Natural killer cell (primary cell): ENCODE measurements at regions not wholly inside any gene's neighbourhood (a gene's known extent, or its start where the extent isn't known, plus 50 kb on each side); places are given as distances from the start of the nearest gene placed in this dataset.

Experiments used
- ATAC-seq, 3 donors: fragments of 150-1000 bp in 2 of 3; fragments of 200-7000 bp in 1 of 3; cut with Tn5 transposase; 1 replicate in 1 of 3; 2 replicates in 2 of 3; pipeline ENCODE4 v1.10.0; 2021; ENCODE audit warnings: mild to moderate bottlenecking in 2 of 3, moderate library complexity in 2 of 3
- DNase-seq, 2 donors: peaks; one replicate each; pipeline versions ENCODE4 v3.0.0 to v3.0.0-alpha.2; 2013 to 2021; ENCODE audit warnings: mixed read lengths in 1 of 2
- H3K27ac ChIP-seq: one replicate; pipeline ENCODE4 v1.5.1; 2013; ENCODE audit warnings: mild to moderate bottlenecking, low read length
- H3K27me3 ChIP-seq: one replicate; pipeline ENCODE4 v1.6.1; 2013; ENCODE audit warnings: low read length; ENCODE audit not compliant: control insufficient read depth, insufficient read depth
- H3K36me3 ChIP-seq: one replicate; pipeline ENCODE4 v1.6.1; 2013; ENCODE audit warnings: low read length; ENCODE audit not compliant: control insufficient read depth, insufficient read depth
- H3K4me1 ChIP-seq: one replicate; pipeline ENCODE4 v1.6.1; 2013; ENCODE audit warnings: low read length; ENCODE audit not compliant: control insufficient read depth, insufficient read depth
- H3K4me3 ChIP-seq: one replicate; pipeline ENCODE4 v1.5.1; 2013; ENCODE audit warnings: low read length
- H3K9me3 ChIP-seq: one replicate; pipeline ENCODE4 v1.6.1; 2013; ENCODE audit warnings: low read length; ENCODE audit not compliant: control insufficient read depth, insufficient read depth
- H3K27ac Mint-ChIP-seq, 2 donors: one replicate each; pipeline ENCODE4 v1.8.0; 2022; ENCODE audit warnings: mild to moderate bottlenecking in 2 of 2, mixed read lengths in 2 of 2, moderate library complexity in 1 of 2
- H3K27me3 Mint-ChIP-seq, 2 donors: one replicate each; pipeline ENCODE4 v1.8.0; 2022; ENCODE audit warnings: low read depth in 2 of 2, mixed read lengths in 2 of 2
- H3K36me3 Mint-ChIP-seq: one replicate; pipeline ENCODE4 v1.8.0; 2022; ENCODE audit warnings: mixed read lengths
- H3K4me1 Mint-ChIP-seq, 2 donors: one replicate each; pipeline ENCODE4 v1.8.0; 2022; ENCODE audit warnings: mixed read lengths in 2 of 2
- H3K4me3 Mint-ChIP-seq: one replicate; pipeline ENCODE4 v1.8.0; 2022; ENCODE audit warnings: mild to moderate bottlenecking, moderate library complexity, mixed read lengths
- H3K9me3 Mint-ChIP-seq, 2 donors: one replicate each; pipeline ENCODE4 v1.8.0; 2022; ENCODE audit warnings: mixed read lengths in 2 of 2
- WGBS: methylation state at CpG from one replicate; pipeline ENCODE4 v1.1.7; 2013; ENCODE audit warnings: missing lambda C conversion rate; ENCODE audit not compliant: insufficient coverage; 5-methylcytosine and 5-hydroxymethylcytosine counted together
- intact Hi-C: fragments of 100-400 bp; cut with micrococcal nuclease; formaldehyde crosslinking; loops from one replicate; pipeline ENCODE4 v1.14.2; 2022
- TF ChIP-seq, protein P1 (sequence below): fragments of 200-600 bp; IDR thresholded peaks from one replicate; pipeline ENCODE4 v1.8.0; 2022; ENCODE audit warnings: antibody characterized with exemption

DNA sequence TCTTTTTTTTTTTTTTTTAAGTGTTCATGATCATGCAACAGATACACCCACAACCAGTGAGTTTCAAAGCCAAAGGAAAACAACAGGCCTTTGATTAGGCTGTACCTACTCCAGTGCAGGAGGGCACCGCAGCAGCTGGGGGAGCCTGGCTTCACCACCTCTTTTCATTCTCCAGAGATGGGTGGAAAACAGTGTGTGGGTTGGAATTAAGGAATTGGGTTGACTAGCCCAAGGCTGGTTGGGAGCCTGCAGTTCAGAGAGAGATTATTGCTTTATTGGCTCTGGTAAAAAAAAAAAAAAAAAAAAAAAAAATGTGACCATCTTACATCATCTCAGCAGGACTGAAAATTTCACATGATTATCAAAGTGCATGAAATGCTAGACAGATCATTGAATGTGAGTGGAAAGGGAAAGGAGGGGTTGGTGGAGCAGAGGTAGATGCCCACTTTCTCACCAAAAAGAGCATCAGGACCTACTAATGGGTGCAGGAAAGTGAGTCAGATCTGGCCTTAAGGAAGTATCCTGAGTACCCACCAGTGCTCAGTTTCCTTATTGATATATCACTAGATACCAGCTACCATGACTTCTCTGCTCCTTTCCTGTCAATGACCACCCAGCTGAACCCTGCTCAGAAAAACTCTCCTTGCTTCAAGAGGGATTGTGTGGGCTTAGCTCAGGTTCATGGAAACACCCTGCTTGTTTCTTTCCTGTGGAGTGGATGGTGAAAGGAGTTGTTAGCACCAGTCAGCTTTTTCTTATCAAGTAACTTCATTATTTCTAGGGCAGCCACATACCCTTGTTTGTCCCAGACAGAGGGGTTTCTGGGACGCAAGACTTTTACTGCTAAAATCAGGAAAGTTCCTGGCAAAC is 54.8 kb upstream of the DYRK2 start:
- Histone ChIP-seq H3K27ac (no peak overlapping the region), H3K4me1 (peaks cover 17% of the 10 kb centered on the region), H3K36me3 (no peaks in the 10 kb centered on the region), H3K27me3 (no peaks in the 10 kb centered on the region), H3K9me3 (no peaks in the 10 kb centered on the region), H3K4me3 (no peak overlapping the region)
- peaks cover 39 to 47% of the 10 kb centered on the region in 2 donors for H3K4me1 Mint-ChIP-seq
- no peaks in the 10 kb centered on the region for H3K27me3 Mint-ChIP-seq
- H3K9me3 Mint-ChIP-seq: peaks cover 0 to 2% of the 10 kb centered on the region in 2 donors
- no peaks in the 10 kb centered on the region for H3K36me3 Mint-ChIP-seq
- H3K4me3 Mint-ChIP-seq: no peak overlapping the region
- DNase-seq: peak in 1 of 2 donors; percentile 19
- TF ChIP-seq, protein P1, sequence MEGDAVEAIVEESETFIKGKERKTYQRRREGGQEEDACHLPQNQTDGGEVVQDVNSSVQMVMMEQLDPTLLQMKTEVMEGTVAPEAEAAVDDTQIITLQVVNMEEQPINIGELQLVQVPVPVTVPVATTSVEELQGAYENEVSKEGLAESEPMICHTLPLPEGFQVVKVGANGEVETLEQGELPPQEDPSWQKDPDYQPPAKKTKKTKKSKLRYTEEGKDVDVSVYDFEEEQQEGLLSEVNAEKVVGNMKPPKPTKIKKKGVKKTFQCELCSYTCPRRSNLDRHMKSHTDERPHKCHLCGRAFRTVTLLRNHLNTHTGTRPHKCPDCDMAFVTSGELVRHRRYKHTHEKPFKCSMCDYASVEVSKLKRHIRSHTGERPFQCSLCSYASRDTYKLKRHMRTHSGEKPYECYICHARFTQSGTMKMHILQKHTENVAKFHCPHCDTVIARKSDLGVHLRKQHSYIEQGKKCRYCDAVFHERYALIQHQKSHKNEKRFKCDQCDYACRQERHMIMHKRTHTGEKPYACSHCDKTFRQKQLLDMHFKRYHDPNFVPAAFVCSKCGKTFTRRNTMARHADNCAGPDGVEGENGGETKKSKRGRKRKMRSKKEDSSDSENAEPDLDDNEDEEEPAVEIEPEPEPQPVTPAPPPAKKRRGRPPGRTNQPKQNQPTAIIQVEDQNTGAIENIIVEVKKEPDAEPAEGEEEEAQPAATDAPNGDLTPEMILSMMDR: no peak
- peak overlapping the region; percentile 56 to 61 for H3K27ac Mint-ChIP-seq
- no peak for ATAC-seq
- intact Hi-C loops: loop anchor here (5.0 kb wide), 1 partner anchor 39 kb away; no protein-coding TSS in a partner anchor
- WGBS: 100% methylated on average over 2 of the region's 2 CpGs

DNA sequence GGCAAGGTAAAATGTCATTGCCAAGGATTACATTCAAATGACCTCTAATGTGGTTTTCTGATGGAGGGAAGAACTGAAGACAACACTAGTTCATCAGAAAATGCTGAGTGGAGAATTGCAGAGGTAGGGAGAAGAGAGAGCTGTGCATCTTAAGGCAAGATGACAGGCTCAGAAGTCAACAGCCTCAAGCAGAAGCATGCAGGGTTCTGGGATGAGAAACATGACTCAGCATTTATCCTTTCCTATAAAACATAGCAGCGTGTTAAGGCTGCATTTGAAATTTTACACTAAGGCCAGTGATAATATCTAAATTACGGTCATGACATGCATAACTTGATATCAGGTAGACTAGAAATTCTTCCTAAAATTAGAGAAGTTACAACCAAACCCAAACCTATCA is 53.7 kb upstream of the DYRK2 start:
- ATAC-seq (no peak), DNase-seq (no peak)
- H3K9me3 ChIP-seq: no peaks in the 10 kb centered on the region
- peaks cover 39 to 42% of the 10 kb centered on the region in 2 donors for H3K4me1 Mint-ChIP-seq
- TF ChIP-seq, protein P1: no peak
- H3K36me3 ChIP-seq: no peaks in the 10 kb centered on the region
- H3K27ac ChIP-seq: no peak overlapping the region
- no peaks in the 10 kb centered on the region for H3K27me3 Mint-ChIP-seq
- peaks cover 13% of the 10 kb centered on the region for H3K4me1 ChIP-seq
- H3K27me3 ChIP-seq: no peaks in the 10 kb centered on the region
- H3K36me3 Mint-ChIP-seq: no peaks in the 10 kb centered on the region
- no peak overlapping the region for H3K4me3 ChIP-seq
- WGBS: 83% methylated on average over 2 of the region's 2 CpGs
- intact Hi-C loops: loop anchor here (5.0 kb wide), 1 partner anchor 37 kb away; no protein-coding TSS in a partner anchor
- no peak overlapping the region for H3K27ac Mint-ChIP-seq
- no peak overlapping the region for H3K4me3 Mint-ChIP-seq
- H3K9me3 Mint-ChIP-seq: peaks cover 1 to 2% of the 10 kb centered on the region in 2 donors

DNA sequence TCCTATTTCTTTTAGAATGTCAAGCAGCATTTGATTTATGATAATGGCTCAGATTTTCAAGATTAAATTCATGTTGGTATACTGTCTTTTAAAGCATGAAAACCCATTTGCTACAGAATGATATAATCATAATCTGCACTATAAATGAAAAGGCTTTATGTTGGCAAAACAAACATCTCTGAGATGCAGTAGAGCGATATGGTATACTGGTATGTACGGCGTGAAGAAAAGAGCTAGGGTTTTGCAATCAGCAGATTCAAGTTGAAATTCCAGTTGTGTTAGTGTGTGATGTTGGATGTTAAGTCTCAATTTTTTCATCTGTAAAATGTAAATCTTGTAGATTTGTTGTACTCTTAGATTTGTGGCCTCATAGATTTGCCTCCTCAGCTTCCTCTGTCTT is 53.2 kb upstream of the DYRK2 start:
- WGBS: 98% methylated on average over 3 of the region's 3 CpGs
- ATAC-seq: no peak
- H3K36me3 ChIP-seq: no peaks in the 10 kb centered on the region
- peaks cover 2% of the 10 kb centered on the region in 2 donors for H3K9me3 Mint-ChIP-seq
- peaks cover 38 to 39% of the 10 kb centered on the region in 2 donors for H3K4me1 Mint-ChIP-seq
- H3K27ac Mint-ChIP-seq: no peak overlapping the region
- H3K4me1 ChIP-seq: peaks cover 8% of the 10 kb centered on the region
- intact Hi-C loops: no loop called here
- no peaks in the 10 kb centered on the region for H3K27me3 ChIP-seq
- H3K9me3 ChIP-seq: no peaks in the 10 kb centered on the region
- no peak overlapping the region for H3K4me3 Mint-ChIP-seq
- H3K27ac ChIP-seq: no peak overlapping the region
- H3K4me3 ChIP-seq: no peak overlapping the region
- TF ChIP-seq, protein P1: no peak
- DNase-seq: no peak
- H3K27me3 Mint-ChIP-seq: no peaks in the 10 kb centered on the region
- no peaks in the 10 kb centered on the region for H3K36me3 Mint-ChIP-seq
